PC-9 (cell line): ENCODE measurements at regions not wholly inside any gene's neighbourhood (a gene's known extent, or its start where the extent isn't known, plus 50 kb on each side); places are given as distances from the start of the nearest gene placed in this dataset.
"Not testable (repeated sequence)": the region's sequence is repeated elsewhere in the genome, so short reads cannot be mapped to it uniquely, and the experiment has no call there.

Source experiments
- BruUV-seq: library from RNA; stranded (reverse); fragments of 400-500 nt; replicated peaks from 2 replicates; lab custom pipeline; 2021; lab: Mats Ljungman, UMichigan
- CTCF ChIA-PET: fragments of 300-600 bp; sonication (Branson Sonifier 250); formaldehyde crosslinking; loops from one replicate; lab custom pipeline; 2022; ENCODE audit warnings: antibody characterized with exemption; lab: Charles Lee
- POLR2A ChIA-PET: fragments of 300-600 bp; sonication (Branson Sonifier 250); formaldehyde crosslinking; loops from one replicate; lab custom pipeline; 2022; ENCODE audit warnings: antibody characterized with exemption; ENCODE audit not compliant: unreplicated experiment; lab: Charles Lee
- DNase-seq, 2 experiments: peaks; one replicate each; pipeline versions ENCODE4 v3.0.0 to v3.0.0-alpha.2; 2015 to 2022; ENCODE audit warnings: mixed read lengths in 1 of 2
- H2AFZ ChIP-seq: fragments of 200-600 bp; sonication (generic); 2 replicates; pipeline ENCODE4 v1.8.1; 2017; ENCODE audit warnings: antibody characterized with exemption
- H3F3A ChIP-seq: fragments of 200-600 bp; sonication (generic); 2 replicates; pipeline ENCODE4 v1.8.1; 2017; ENCODE audit warnings: antibody characterized with exemption, mild to moderate bottlenecking, low read depth; ENCODE audit not compliant: insufficient read depth
- H3K27ac ChIP-seq: fragments of 200-600 bp; sonication (generic); 2 replicates; pipeline ENCODE4 v1.6.1; 2016; ENCODE audit warnings: mixed run types
- H3K27me3 ChIP-seq: fragments of 200-600 bp; sonication (generic); 2 replicates; pipeline ENCODE4 v1.6.1; 2016; ENCODE audit warnings: low read depth, mixed run types; ENCODE audit not compliant: insufficient read depth
- H3K36me3 ChIP-seq: fragments of 200-600 bp; sonication (generic); 2 replicates; pipeline ENCODE4 v1.6.1; 2016; ENCODE audit warnings: low read depth, mixed run types
- H3K4me1 ChIP-seq: fragments of 200-600 bp; sonication (generic); replicated peaks from 2 replicates; pipeline ENCODE4 v1.6.1; 2016; ENCODE audit warnings: mixed run types; ENCODE audit not compliant: insufficient read depth
- H3K4me2 ChIP-seq: fragments of 200-600 bp; sonication (generic); 2 replicates; pipeline ENCODE4 v1.6.1; 2017; ENCODE audit warnings: mixed run types
- H3K4me3 ChIP-seq: fragments of 200-600 bp; sonication (generic); 2 replicates; pipeline ENCODE4 v1.6.1; 2016; ENCODE audit warnings: mixed run types
- H3K79me2 ChIP-seq: fragments of 200-600 bp; sonication (generic); 2 replicates; pipeline ENCODE4 v1.6.1; 2017; ENCODE audit warnings: low read depth, mixed run types
- H3K9me2 ChIP-seq: fragments of 200-600 bp; sonication (generic); 2 replicates; pipeline ENCODE4 v1.8.1; 2017; ENCODE audit warnings: mild to moderate bottlenecking; ENCODE audit not compliant: insufficient read depth
- H3K9me3 ChIP-seq: fragments of 200-600 bp; sonication (generic); 2 replicates; pipeline ENCODE4 v1.8.1; 2016; ENCODE audit warnings: low read depth; ENCODE audit not compliant: insufficient read depth
- H4K20me1 ChIP-seq: fragments of 200-600 bp; sonication (generic); 2 replicates; pipeline ENCODE4 v1.8.1; 2017; ENCODE audit not compliant: insufficient read depth
- EZH2 ChIP-seq: fragments of 200-600 bp; sonication (generic); IDR thresholded peaks from 2 replicates; pipeline ENCODE4 v1.8.0; 2017; ENCODE audit warnings: antibody characterized with exemption, low read depth
- intact Hi-C: fragments of 100-400 bp; cut with micrococcal nuclease; formaldehyde crosslinking; loops from one replicate; pipeline ENCODE4 v1.10.0; 2022; ENCODE audit not compliant: unreplicated experiment
- TF ChIP-seq, protein P1 (sequence below): fragments of 200-600 bp; sonication (generic); conservative IDR thresholded peaks from 2 replicates; pipeline ENCODE4 v1.6.1; 2017; ENCODE audit warnings: mixed run types, antibody characterized with exemption, mild to moderate bottlenecking, moderate library complexity

- H2AFZ ChIP-seq = no peak overlapping the region
- H3K4me2 ChIP-seq = no peak overlapping the region
- H3K4me3 ChIP-seq = no peak overlapping the region
- no peak overlapping the region for H3K27ac ChIP-seq
- no peaks in the 10 kb centered on the region for H4K20me1 ChIP-seq
- no peaks in the 10 kb centered on the region for H3K79me2 ChIP-seq
- H3F3A ChIP-seq = no peaks in the 10 kb centered on the region
- peaks cover 50% of the 10 kb centered on the region for H3K27me3 ChIP-seq
- no TSS peak for BruUV-seq
- H3K4me1 ChIP-seq = no peaks in the 10 kb centered on the region
- intact Hi-C loops = no loop called here
- H3K9me2 ChIP-seq = no peaks in the 10 kb centered on the region
- POLR2A ChIA-PET = no interaction called here
- CTCF ChIA-PET = no interaction called here
- no peak for TF ChIP-seq EZH2
- TF ChIP-seq, protein P1, sequence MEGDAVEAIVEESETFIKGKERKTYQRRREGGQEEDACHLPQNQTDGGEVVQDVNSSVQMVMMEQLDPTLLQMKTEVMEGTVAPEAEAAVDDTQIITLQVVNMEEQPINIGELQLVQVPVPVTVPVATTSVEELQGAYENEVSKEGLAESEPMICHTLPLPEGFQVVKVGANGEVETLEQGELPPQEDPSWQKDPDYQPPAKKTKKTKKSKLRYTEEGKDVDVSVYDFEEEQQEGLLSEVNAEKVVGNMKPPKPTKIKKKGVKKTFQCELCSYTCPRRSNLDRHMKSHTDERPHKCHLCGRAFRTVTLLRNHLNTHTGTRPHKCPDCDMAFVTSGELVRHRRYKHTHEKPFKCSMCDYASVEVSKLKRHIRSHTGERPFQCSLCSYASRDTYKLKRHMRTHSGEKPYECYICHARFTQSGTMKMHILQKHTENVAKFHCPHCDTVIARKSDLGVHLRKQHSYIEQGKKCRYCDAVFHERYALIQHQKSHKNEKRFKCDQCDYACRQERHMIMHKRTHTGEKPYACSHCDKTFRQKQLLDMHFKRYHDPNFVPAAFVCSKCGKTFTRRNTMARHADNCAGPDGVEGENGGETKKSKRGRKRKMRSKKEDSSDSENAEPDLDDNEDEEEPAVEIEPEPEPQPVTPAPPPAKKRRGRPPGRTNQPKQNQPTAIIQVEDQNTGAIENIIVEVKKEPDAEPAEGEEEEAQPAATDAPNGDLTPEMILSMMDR = no peak
- DNase-seq = no peak
- H3K36me3 ChIP-seq = no peaks in the 10 kb centered on the region
- no peaks in the 10 kb centered on the region for H3K9me3 ChIP-seq
Measured at GRCh38 chr7:57653262-57653830, 203.4 kb downstream of the ZNF716 start.

DNA sequence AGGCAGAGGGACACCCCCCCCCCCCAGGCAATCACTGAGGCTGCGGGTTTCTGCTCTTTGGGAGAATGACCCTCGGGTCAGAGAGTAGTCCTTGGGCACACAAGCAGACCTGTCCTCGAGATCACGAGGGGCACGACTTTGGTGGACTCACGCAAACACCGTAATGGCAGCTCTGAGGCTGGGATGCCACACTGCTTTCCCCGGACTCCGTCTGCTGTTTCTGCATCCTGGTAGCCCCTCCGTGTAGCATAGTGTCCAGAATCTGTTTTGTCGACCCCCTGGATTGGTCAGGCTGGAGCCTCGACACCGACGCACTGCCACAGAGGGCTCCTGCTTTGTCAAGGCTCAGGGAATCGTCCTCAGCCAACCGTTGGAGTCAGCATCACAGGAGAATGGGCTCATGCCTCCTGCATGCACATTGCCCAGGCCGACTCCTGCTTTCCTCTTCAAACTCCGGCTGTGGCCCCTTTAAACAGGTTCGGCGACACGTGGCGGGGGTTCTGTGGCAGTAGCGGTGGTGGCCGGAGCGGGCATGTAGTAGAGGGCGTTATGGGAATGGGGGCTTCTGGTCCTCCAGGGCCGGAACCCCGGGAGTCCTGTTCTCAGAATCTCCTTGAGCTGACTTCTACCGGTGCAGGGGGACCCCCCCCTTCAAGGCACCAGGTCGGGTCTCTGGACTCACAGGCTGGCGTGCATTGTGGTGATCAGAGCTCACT, 205.3 kb downstream of the ZNF716 start:
- H3K4me2 ChIP-seq, H3K4me1 ChIP-seq, intact Hi-C loops, H3K27ac ChIP-seq, BruUV-seq, H3K79me2 ChIP-seq, H3K36me3 ChIP-seq, H3K9me3 ChIP-seq, H3F3A ChIP-seq, H4K20me1 ChIP-seq, H3K9me2 ChIP-seq, DNase-seq, H2AFZ ChIP-seq, POLR2A ChIA-PET, H3K4me3 ChIP-seq, CTCF ChIA-PET: not testable (repeated sequence)
- peaks cover 32% of the 10 kb centered on the region for H3K27me3 ChIP-seq

DNA sequence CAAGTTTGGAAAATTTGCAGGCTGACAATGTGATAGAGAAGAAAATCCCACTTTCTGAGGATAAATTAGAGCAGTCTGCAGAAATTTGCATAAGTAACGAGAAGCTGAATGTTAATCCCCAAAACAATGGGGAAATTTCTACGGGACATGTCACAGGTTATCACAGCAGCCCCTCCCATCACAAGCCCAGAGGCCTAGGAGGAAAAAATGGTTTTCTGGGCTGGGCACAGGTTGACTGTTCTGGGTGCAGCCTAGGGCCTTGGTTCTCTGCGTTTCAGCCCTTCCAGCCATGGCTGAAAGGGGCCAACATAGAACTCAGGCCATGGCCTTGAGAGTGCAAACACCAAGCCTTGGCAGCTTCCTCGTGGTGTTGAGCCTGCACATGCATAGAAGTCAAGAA, 209.2 kb downstream of the ZNF716 start:
- CTCF ChIA-PET, H3K4me3 ChIP-seq, H3K9me2 ChIP-seq, BruUV-seq, H3K79me2 ChIP-seq, H3K4me2 ChIP-seq, H3K27ac ChIP-seq, H3K36me3 ChIP-seq, H3K4me1 ChIP-seq, DNase-seq, H4K20me1 ChIP-seq, H3K9me3 ChIP-seq, H3F3A ChIP-seq, POLR2A ChIA-PET, H2AFZ ChIP-seq, intact Hi-C loops: not testable (repeated sequence)
- H3K27me3 ChIP-seq = peaks cover 10% of the 10 kb centered on the region

DNA sequence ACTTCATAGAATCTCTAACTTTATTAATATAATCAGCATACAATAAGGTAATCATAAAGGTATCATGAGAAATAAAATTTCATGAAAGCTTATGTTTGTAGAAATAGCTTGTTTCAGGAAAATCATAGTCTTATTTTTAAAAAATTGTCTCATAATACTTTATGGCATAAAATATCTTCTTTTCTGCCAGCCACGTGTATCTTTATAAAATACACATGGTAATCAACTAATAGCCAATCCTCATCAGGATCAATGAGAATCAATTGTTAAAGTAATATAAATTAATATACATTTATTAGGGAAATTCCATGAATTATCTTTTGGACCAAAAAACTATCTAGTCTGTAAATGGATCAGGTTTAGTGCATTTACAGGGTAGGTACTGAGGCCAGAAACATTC, 227.0 kb downstream of the ZNF716 start:
- DNase-seq, H3K4me3 ChIP-seq, H4K20me1 ChIP-seq, H3K9me3 ChIP-seq, H3K4me2 ChIP-seq, H3K27me3 ChIP-seq, CTCF ChIA-PET, H3K79me2 ChIP-seq, H3F3A ChIP-seq, H3K4me1 ChIP-seq, H3K36me3 ChIP-seq, H3K27ac ChIP-seq, H3K9me2 ChIP-seq, BruUV-seq, H2AFZ ChIP-seq, POLR2A ChIA-PET: not testable (repeated sequence)
- intact Hi-C loops = loop anchor here (10.0 kb wide), 1 partner anchor 362 kb away; no protein-coding TSS in a partner anchor
